Keratinocyte (primary cell): ENCODE measurements at regions not wholly inside any gene's neighbourhood (a gene's known extent, or its start where the extent isn't known, plus 50 kb on each side); places are given as distances from the start of the nearest gene placed in this dataset.

ENCODE experiments used
- EZH2 ChIP-seq: IDR thresholded peaks from one replicate; pipeline ENCODE4 v1.6.1; 2012; ENCODE audit warnings: inconsistent platforms, mild to moderate bottlenecking, low read length, moderate library complexity
- TF ChIP-seq, protein P1 (sequence below), 3 experiments: IDR thresholded peaks in 1 of 3; conservative IDR thresholded peaks in 1 of 3; optimal IDR thresholded peaks in 1 of 3; 2 replicates in 2 of 3; 3 replicates in 1 of 3; pipeline versions ENCODE3 to v1.5.1; 2011; ENCODE audit warnings: low read length in 3 of 3, mild to moderate bottlenecking in 3 of 3, moderate library complexity in 2 of 3, control low read depth in 1 of 3, inconsistent platforms in 1 of 3; ENCODE audit not compliant: insufficient read depth in 2 of 3; ENCODE audit errors: extremely low read depth in 1 of 3

DNA sequence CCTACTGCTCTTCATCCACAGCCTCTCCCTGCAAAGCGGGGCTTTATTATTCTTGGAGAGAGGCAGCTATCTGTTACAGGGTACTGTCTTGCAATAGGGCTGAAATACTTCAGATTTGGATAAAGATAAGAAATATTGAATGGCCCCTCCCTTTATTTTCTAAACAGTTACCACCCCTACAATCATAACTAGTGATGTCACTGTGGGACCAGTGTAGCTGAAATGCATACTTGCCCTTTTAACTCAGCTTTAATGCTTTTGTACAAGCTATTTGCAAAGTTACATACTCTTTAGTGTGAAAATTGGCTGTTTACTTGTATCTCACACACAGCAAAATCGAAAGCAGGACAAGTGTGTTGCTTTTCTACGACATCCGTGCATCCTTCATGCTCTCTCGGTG lies 261.7 kb upstream of the GATB start:
- TF ChIP-seq, protein P1, sequence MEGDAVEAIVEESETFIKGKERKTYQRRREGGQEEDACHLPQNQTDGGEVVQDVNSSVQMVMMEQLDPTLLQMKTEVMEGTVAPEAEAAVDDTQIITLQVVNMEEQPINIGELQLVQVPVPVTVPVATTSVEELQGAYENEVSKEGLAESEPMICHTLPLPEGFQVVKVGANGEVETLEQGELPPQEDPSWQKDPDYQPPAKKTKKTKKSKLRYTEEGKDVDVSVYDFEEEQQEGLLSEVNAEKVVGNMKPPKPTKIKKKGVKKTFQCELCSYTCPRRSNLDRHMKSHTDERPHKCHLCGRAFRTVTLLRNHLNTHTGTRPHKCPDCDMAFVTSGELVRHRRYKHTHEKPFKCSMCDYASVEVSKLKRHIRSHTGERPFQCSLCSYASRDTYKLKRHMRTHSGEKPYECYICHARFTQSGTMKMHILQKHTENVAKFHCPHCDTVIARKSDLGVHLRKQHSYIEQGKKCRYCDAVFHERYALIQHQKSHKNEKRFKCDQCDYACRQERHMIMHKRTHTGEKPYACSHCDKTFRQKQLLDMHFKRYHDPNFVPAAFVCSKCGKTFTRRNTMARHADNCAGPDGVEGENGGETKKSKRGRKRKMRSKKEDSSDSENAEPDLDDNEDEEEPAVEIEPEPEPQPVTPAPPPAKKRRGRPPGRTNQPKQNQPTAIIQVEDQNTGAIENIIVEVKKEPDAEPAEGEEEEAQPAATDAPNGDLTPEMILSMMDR (optimal IDR thresholded peaks at IDR 0.05 in 1 of 3, IDR thresholded peaks at IDR 0.05 in 1 of 3, conservative IDR thresholded peaks at IDR 0.05 in 1 of 3; ENCODE audit: extremely low read depth in 1 of 3, insufficient read depth in 2 of 3, low read length in 3 of 3): no peak
- TF ChIP-seq EZH2: no peak
